HG03354 (cell line): ENCODE measurements at regions not wholly inside any gene's neighbourhood (a gene's known extent, or its start where the extent isn't known, plus 50 kb on each side); places are given as distances from the start of the nearest gene placed in this dataset.

Experiments used
- ATAC-seq: cut with Tn5 transposase; IDR thresholded peaks from one replicate; pipeline ENCODE4 v1.9.1; 2021; ENCODE audit warnings: mild to moderate bottlenecking; ENCODE audit not compliant: unreplicated experiment, poor library complexity, severe bottlenecking

DNA sequence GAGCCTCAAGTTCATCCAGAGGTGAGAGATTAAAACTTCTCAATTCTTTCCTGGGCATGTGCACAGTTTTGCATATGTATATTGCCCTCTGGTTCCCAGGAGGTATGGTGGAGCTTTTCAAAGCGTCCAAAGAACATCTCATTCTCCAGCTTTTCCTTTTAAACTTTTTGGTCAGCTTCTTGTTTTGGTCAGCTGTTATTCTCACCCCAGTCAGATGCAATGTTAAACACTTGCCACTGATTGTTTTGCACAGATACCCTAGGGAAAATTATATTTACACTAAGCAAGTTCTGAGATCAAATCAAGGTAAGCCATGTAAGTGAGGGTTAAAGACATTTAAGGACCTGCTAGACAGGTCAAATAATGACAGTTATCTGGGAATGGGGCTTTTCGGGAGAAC, 261.3 kb downstream of the EDEM1 start:
- ATAC-seq: no peak

DNA sequence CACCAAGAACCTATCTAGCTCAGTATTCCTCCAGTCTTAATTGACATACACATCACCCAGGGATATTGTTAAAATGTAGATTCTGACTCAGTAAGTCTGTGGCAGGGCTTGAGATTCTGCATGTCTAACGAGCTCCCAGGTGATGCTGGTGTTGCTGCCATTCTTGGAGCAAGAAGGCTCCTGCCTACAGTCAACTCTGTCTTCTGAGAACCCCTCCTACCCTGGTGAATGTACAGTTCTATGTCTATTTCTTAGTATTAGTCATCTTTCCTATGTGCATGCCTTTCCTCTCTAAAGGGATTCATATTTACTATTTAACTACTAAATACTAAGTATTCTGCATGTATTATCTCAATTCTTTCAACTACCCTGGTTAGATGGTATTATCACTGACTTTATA, 268.7 kb downstream of the EDEM1 start:
- peak; percentile 72 for ATAC-seq

DNA sequence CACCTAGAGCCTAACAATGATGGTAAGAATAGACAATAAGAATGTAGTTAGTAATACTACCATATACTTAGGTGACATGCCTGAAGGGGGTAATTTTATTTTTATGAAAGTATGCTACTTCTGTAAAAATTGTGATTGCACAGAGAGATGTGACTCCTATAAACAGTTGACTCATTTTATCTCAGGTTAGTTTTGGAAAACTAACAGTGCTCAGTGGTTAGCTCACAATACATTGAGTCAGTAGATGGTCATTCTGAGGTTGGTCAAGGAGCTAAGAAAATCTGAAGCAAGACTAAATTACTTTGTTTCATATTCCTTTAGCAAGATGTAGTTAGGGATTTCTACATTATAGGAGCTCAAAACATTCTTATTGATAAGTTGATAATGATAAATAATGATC, 271.0 kb downstream of the EDEM1 start:
- ATAC-seq: no peak

DNA sequence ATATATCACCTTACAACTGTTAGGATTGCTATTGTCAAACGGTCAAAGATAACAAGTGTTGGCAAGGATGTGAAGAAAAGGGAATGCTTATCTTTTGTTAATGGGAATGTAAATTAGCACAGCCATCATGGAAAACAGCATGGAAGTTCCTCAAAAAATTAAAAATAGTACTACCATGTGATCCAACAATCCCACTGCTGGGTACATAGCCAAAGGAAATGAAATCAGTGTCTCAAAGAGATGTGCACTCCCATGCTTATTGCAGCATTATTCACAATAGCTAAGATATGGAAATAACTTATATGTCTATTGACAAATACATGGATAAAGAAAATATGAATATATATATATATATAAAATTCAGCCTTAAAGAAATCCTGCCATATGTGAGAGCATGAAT, 274.6 kb downstream of the EDEM1 start:
- no peak for ATAC-seq

DNA sequence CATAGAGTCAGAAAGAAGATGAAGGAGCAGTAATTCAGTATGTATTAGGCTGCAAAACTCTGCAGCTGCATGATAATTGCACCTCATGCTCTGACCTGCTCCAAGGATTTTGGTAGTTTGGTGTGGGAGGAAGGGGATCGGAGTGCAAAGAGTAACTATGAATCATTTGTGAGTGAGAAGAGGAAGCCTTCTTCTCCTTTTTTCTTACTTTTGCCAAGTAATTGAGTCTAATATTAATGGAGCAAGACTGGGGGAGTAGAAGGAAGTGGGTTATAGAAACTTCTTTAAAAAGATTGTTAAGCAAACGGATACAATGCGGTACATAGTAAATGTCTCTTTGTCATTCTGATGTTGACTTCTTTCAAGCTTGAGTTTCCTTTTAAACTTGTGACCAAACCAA, 276.5 kb downstream of the EDEM1 start:
- no peak for ATAC-seq

DNA sequence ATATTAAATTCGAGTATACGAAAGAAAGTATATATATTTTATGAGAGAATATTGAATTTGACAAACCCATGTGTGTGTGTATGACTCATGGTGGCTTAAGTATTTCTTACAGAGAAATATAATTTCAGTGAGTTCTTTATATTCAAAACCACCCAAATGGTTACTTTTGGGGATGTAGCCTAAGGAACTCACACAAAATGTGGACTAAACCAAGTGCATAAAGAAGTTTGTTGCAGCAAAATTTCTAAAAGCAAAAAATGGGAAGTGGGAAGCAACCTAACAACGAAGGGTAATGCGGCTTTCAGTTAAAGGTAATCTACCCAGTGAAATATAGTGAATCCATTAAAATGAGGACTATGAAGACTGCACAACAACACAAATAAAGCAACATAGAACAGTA, 277.1 kb downstream of the EDEM1 start:
- ATAC-seq: no peak

DNA sequence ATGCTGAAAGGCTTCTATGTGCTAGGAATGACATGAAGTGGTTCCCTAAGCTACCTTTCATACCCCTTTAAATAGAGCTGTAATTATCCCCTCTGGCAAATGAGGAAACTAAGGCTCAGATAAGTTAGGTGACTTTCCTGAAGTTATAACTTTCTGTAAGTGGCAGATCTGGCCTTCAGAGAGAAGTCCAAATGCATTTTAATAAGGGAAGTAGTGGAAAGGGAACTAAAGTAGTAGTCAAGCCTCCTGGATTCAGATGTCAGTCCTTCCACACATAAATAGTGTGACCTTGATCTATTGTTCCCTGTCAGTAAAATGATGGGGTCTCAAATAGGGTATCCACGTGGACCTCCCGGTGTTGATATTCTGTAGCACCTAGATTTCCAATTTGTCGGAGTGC, 277.7 kb downstream of the EDEM1 start:
- no peak for ATAC-seq

DNA sequence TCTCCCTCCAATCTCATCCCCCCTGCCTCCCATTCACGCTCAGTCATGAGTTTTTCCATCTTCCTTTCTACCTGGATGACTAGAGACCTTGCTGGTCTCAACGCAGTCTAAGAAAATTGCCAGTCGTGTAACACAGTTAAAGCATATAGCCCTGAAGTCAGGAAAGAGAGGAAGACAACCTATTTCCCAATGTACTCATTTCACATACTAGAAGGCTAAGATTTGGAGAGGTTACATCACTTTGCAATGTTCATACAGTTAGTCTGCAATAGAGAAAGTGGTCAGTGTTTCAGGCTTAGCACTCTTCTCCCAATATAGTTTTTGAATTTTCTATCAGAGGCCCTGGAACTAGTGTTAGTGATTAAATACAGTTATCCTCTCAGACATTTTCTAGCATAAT, 278.6 kb downstream of the EDEM1 start:
- ATAC-seq: no peak

DNA sequence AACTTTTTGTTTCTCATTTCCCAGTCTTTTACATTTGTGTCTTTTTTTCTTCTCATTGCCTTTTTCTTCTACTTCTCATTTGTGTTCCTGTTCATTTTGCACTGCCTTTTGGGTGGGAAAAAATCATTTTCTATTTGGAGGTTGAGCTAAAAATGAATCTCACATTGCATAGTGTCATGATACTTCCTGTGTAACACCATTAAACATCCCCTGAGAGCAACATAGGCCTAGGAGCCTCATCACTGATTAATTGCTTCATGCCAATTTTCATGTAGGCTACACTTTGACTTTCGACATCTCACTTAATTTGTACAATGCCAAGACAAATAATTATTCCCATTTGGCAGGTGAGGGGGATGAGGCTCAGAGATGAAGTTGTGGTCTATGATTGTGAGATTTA, 279.2 kb downstream of the EDEM1 start:
- no peak for ATAC-seq

DNA sequence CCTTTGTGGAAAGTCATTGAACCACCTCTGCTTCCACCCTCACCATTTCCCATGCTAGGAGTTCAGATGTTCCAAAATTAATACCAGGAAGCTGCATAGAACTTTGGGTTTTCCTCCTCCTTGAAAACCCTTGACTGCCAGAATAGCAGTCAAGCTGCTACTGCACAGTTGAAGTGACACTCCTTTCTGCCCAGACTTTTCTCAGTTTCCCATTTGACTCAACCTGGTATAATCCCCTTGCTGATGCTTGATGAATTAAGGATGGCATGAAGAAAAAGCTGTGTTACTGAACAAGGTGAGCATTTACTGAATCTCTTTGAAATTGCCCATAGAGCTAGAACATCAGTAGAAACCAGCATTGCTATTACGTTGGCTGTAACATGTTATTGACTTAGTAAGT, 286.0 kb downstream of the EDEM1 start:
- ATAC-seq: no peak

DNA sequence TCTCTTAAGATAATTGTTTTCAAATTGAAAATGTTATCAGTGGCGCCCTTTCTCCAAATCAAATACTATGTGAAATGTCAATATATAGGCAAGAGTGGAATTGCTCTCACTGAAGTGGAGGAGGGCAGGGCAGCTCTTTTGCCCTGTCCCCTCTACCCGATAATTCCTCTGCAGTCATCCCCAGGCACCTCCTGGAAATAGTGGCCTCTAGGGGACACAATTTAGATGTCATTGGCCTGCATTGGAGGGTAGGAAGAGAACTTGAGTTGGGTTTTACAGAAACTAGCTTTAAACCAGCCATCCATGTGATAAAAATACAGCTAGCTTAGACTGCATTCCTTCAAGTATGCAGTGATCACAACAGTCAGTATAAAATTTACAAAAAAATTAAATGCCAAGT, 288.9 kb downstream of the EDEM1 start:
- ATAC-seq: no peak

DNA sequence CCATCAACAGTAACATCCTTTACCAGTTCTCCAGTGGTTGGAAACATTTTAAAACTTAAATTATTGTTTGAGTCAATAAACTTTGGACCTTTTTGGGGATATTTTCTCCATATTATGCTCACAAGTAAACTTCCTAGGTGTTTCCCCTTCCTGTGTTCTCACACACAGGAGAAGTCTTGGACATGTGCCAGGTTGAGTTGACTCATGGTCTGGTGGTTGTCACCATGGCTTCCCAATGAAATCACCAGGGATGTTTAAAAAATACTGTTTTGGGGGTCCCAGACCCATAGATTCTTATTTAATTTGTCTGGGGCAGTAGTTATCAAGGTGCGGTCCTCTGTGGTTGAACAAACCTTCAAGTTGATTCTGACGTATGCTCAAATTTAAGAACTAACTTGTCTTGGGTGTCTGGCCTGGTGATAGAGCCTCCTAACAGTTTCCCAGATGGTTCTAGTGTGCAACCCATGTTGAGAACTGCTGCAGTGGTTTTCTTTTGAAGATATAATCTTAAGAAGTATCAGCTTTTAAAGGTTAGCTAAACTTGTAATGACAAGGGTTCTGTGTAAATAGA, 291.8 kb downstream of the EDEM1 start:
- ATAC-seq: no peak

DNA sequence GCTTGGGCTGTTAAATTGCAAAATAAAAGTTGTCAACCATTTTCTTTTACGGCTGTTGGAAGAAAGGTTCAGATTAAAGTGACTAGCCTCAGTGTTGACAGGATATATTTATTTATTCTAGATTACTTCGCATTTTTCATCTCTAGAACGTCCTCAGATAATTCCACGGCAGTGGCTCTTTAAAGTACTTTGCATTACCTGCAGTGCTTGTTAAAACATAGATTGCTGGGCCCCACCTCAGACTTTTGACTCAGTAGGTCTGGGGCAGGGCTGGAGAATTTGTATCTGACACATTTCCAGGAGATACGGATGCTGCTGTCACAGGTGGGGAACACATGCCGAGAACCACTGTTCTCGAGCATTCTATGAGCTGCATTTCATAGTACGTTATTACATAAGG, 292.7 kb downstream of the EDEM1 start:
- no peak for ATAC-seq

DNA sequence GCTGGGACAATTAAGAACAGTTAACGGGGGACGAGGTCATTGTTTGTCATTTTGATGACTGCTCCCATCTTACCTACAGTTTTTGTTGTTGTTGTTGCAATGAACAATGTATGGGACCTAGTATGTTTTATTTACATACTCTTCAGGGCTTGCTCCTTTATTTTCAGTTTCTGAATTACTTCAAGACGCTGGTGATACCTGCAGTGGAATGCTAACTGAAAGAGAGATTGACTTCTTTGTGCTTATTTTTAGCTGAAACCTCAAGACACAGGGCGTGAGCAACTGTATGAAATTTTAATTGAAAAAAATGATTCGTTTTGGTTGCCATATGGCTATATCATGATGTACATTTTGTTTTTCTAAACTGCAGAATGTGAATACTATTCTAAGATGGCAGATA, 297.9 kb downstream of the EDEM1 start:
- ATAC-seq: no peak

DNA sequence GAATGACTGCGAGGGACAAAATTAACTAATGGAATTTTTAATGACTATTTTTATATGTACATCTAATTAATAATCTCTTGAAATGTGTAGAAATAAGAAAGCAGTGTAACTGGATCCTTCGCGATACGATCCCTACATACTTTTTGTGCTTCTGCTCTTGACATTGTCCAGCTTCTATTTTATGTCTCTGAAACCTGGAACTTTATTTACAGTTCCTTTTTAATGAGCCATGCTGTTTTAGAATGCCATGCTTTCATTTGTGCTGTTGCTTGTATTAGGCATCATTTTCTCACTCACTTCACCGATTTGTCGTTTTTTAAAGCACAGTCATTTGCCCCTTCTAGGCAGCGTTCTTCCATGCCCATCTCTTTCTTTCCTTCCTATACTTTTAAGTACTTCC, 301.3 kb downstream of the EDEM1 start:
- no peak for ATAC-seq

DNA sequence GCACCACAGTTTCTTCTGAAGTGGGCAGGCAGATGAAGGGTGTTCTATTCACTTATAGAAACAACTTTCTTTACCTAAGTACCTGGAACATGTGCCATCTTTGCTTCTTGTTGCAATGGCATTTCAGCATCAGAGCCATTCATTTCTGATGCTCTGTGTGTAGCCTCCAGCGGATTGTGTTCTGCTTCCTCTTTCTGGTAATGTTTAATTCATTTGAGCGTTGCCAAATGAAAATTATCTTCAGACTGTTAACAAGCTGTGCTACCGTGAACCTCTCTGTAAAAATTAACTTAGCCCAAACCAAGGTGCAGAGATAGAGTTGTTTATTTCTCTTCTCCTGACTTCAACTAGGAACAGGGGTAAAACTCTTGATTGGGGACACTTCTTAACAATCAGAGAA, 302.0 kb downstream of the EDEM1 start:
- peak; percentile 91 for ATAC-seq

DNA sequence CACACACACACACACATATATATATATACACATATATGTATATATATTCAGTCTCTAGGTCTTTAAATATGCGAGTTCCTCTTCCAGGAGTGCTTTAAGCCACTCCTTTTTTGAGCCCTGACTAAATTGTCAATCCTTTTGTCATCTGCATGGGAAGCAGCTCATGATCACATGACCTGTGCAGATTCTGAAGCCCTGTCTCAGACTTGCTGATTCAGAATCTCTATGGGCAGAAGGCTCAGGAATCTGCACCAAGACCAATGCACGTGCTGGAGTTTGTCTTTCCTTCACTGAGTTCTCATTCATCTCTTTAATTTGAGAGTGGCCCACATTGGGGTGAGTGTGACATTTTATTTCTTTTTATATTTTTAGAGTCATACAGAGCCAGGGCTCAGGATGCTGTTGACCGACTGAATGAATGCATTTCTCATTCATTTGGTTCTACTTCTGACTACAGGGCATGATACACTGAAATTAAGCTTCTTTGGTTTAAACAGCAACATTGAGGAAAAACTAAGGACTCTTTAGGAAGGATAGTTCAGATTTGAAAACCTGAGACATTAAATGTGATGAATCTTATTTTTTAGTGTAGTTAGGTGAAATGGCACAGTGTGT, 307.5 kb downstream of the EDEM1 start:
- ATAC-seq: no peak

DNA sequence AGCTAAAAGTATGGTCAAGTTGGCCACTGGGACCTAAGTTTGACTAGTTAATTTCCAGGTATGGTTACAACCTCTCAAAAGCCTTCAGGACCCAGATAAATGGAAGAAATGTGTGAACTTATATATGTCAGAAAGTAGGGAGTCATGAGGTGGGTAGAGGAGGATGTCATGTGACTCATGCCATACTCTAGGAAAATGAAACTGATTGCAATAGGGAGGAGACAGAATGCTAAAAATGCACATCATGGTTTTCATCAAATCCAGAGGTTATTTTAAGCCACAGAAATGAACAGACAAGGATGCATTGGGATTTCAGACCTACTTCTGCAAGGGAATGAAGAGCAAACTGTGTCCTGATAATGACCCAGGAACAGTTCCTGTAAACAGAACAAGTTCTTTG, 310.0 kb downstream of the EDEM1 start:
- no peak for ATAC-seq

DNA sequence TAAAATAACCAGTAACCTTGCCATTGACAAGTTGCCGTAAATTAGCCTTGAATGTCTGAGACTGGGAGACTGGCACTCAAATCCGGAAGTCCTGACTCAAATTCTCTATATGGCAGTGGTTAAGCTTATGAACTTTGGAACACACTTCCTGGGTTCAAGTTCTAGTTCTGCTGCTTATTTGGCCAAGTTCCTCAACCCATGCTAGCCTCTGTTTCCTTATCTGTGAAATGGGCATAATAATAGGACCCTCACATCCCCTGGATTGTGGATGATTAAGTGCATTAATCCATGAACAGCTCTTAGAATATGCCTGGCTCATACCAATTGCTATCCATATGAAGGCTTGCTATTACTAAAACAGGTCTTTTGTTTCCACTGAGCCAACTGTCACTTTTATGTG, 311.5 kb downstream of the EDEM1 start:
- ATAC-seq: peak; percentile 46

DNA sequence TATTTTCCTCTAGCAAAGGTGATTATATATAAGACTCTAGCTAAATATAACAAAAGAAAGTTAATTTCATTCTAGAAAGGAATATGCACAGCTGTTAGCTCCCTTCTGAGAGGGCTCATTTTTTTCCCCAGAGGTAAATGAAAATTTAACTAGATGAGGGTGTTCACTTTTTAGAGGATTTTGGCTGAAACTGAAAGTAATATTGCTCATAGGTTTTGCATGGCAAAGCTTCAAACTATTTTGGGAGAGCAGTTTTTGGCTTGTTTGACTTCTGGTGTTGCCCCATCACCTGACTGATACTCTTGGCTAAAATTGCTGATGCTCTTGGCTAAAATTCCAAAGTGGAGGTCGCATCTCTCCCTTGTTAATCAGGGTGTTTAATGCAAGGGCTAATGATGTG, 311.9 kb downstream of the EDEM1 start:
- ATAC-seq: peak; percentile 95

DNA sequence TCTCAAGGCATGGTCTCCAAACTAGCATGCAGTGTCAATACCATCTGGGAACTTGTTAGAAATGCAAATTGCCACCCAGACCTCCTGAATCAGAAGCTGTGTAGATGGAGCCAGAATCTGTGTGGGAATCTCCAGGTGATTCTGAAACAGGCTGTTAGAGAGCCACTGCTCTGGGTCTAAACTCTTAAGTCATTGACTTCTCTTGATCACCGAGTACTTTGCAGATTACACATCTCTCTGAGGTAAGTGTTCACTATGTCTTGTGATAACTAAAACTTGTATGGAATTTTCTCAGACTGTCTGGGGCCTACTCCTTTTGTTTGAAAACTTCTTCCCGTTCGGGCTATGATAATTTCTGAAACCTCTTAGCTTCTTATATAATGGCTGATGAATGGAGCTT, 315.6 kb downstream of the EDEM1 start:
- ATAC-seq: no peak

DNA sequence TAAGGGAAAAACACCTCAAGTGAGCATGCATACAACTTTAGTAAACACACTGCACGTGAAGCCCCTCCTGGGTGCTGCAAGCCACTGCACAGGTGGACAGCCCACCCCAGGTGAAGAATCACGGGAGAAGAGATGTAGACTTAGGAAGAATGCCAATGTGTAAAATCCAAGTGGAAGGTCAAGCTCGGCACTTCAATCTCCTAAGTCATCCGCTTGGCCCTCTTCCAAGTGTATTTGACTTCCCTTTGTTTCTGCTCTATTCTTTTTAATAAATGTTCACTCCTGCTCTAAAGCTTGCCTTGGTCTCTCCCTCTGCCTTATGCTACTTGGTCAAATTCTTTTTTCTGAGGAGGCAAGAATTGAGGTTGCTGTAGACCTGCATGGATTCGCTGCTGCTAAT, 316.6 kb downstream of the EDEM1 start:
- no peak for ATAC-seq
